Esophagus muscularis mucosa (tissue), 4 donors: ENCODE measurements at regions not wholly inside any gene's neighbourhood (a gene's known extent, or its start where the extent isn't known, plus 50 kb on each side); places are given as distances from the start of the nearest gene placed in this dataset.

ENCODE experiments used
- CTCF ChIP-seq, 3 experiments: fragments of 200-600 bp in 2 of 3; fragments of 450-650 bp in 1 of 3; sonication (generic) in 2 of 3; IDR thresholded peaks; one replicate each; pipeline ENCODE4 v1.5.1; 2017 to 2019; ENCODE audit warnings: antibody characterized with exemption in 3 of 3, mild to moderate bottlenecking in 2 of 3, moderate library complexity in 1 of 3
- EP300 ChIP-seq: sonication (generic); formaldehyde crosslinking; IDR thresholded peaks from one replicate; pipeline ENCODE4 v1.6.1; 2017; ENCODE audit warnings: antibody characterized with exemption
- POLR2A ChIP-seq: fragments of 450-650 bp; IDR thresholded peaks from one replicate; pipeline ENCODE4 v1.6.1; 2017; ENCODE audit warnings: antibody characterized with exemption, moderate library complexity, mild to moderate bottlenecking, low read depth
- POLR2AphosphoS5 ChIP-seq, 2 donors: sonication (generic); formaldehyde crosslinking; IDR thresholded peaks; one replicate each; pipeline ENCODE4 v1.6.1; 2017; ENCODE audit warnings: antibody characterized with exemption in 2 of 2

- no peak for TF ChIP-seq POLR2AphosphoS5 (IDR thresholded peaks at IDR 0.05)
- TF ChIP-seq CTCF (IDR thresholded peaks at IDR 0.05) = no peak
- TF ChIP-seq POLR2A = no peak
- TF ChIP-seq EP300 = no peak
These were observed 54.9 kb upstream of the FRMD1 start for GRCh38 chr6:168133687-168134559.
